ENCODE measurements at regions not wholly inside any gene's neighbourhood (a gene's known extent, or its start where the extent isn't known, plus 50 kb on each side); places are given as distances from the start of the nearest gene placed in this dataset.

DNA sequence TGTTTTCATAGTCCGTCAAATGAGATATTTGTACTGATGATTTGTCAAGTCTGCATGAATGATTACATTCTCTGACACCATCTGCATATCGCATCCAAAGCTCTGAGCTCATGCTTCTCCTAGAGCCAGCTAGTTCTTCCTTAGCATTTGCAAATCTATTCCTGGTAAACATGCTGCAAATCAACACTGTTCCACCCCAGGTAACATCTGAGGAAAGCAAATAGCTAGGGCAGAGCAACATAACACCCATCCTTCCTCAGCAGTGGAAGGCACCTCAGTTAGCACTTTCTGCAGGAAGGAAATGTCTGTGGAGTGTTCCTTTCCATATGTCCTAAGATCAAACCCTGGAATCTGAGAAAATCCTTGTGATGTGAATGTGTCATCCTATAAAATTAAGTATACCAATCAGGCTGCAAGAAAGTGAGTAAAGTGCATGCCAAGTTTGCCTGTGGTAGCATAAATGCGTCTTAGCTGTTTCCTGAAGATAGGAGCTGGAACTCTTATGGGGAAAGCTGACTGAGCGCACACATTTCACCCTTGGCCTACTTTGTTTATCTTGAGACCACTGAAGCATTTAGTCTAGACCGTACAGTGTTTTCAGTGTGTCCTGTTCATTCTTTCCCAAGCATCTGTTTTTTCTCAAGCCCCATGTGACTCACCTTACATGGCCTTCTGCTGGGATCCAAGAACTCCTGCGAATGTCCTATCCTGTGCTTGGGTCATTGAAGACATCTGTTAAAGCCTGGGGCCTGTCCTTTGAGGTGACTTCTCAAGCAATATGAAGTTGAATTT lies 50.9 kb upstream of the STARD4 start:
- no peak overlapping the region for H3K4me3 ChIP-seq
- intact Hi-C loops (cut with DNase I; ENCODE audit: low total_unique reads), result no loop called here
- TF ChIP-seq POLR2A (IDR thresholded peaks at IDR 0.05) (no peak), POLR2AphosphoS5 (IDR thresholded peaks at IDR 0.05) (no peak)
- TF ChIP-seq, protein P1, sequence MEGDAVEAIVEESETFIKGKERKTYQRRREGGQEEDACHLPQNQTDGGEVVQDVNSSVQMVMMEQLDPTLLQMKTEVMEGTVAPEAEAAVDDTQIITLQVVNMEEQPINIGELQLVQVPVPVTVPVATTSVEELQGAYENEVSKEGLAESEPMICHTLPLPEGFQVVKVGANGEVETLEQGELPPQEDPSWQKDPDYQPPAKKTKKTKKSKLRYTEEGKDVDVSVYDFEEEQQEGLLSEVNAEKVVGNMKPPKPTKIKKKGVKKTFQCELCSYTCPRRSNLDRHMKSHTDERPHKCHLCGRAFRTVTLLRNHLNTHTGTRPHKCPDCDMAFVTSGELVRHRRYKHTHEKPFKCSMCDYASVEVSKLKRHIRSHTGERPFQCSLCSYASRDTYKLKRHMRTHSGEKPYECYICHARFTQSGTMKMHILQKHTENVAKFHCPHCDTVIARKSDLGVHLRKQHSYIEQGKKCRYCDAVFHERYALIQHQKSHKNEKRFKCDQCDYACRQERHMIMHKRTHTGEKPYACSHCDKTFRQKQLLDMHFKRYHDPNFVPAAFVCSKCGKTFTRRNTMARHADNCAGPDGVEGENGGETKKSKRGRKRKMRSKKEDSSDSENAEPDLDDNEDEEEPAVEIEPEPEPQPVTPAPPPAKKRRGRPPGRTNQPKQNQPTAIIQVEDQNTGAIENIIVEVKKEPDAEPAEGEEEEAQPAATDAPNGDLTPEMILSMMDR (IDR thresholded peaks at IDR 0.05), result no peak
- H3K27ac ChIP-seq, result no peak overlapping the region
- H3K27me3 ChIP-seq, result no peaks in the 10 kb centered on the region
- no peak for DNase-seq (ENCODE audit: low spot score in 2 of 2)
- H3K4me1 ChIP-seq, result no peaks in the 10 kb centered on the region
- no peaks in the 10 kb centered on the region for H3K9me3 ChIP-seq
- H3K36me3 ChIP-seq, result no peaks in the 10 kb centered on the region

DNA sequence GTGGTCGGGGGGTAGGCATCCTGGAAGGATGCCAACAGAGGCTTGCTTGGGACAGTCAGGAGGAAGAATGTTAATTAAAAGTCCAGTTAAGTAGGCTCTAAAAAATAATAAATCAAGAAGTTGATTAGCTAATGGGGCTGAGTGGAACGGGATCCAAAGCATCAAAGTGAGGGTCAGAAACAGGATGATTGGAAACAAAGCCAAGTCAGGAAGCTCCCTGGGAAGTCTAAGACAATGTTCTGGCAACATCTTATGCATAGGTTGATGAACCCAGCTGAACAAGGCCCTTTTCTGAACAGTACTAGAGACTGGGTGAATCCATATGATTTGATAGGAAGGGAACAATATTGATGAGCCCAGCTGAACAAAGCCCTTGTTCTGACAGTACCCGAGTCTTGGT lies 50.2 kb upstream of the STARD4 start:
- intact Hi-C loops (cut with DNase I; ENCODE audit: low total_unique reads), result no loop called here
- H3K27ac ChIP-seq, result no peak overlapping the region
- no peak for TF ChIP-seq POLR2AphosphoS5 (IDR thresholded peaks at IDR 0.05)
- TF ChIP-seq, protein P1 (IDR thresholded peaks at IDR 0.05), result no peak
- no peak for TF ChIP-seq POLR2A (IDR thresholded peaks at IDR 0.05)
- no peak for DNase-seq (ENCODE audit: low spot score in 2 of 2)
- no peaks in the 10 kb centered on the region for H3K4me1 ChIP-seq
- no peaks in the 10 kb centered on the region for H3K9me3 ChIP-seq
- no peak overlapping the region for H3K4me3 ChIP-seq
- no peaks in the 10 kb centered on the region for H3K27me3 ChIP-seq
- H3K36me3 ChIP-seq, result no peaks in the 10 kb centered on the region

Measured in breast epithelium (tissue), 4 donors.